Nephron progenitor cell (in vitro differentiated cells): ENCODE measurements at regions not wholly inside any gene's neighbourhood (a gene's known extent, or its start where the extent isn't known, plus 50 kb on each side); places are given as distances from the start of the nearest gene placed in this dataset.

Experiments
- DNase-seq: peaks from one replicate; pipeline ENCODE4 v3.0.0; 2021
- H3K27ac Mint-ChIP-seq: 2 replicates; pipeline ENCODE4 v1.8.0; 2021; ENCODE audit warnings: mild to moderate bottlenecking, moderate library complexity, mixed read lengths
- H3K27me3 Mint-ChIP-seq: 2 replicates; pipeline ENCODE4 v1.8.0; 2021; ENCODE audit warnings: mild to moderate bottlenecking, low read depth, mixed read lengths; ENCODE audit not compliant: poor library complexity
- H3K36me3 Mint-ChIP-seq: 2 replicates; pipeline ENCODE4 v1.8.0; 2021; ENCODE audit warnings: low read depth, mixed read lengths
- H3K4me1 Mint-ChIP-seq: 2 replicates; pipeline ENCODE4 v1.8.0; 2021; ENCODE audit warnings: mixed read lengths
- H3K4me3 Mint-ChIP-seq: 2 replicates; pipeline ENCODE4 v1.8.0; 2021; ENCODE audit warnings: mild to moderate bottlenecking, moderate library complexity, mixed read lengths
- H3K9me3 Mint-ChIP-seq: 2 replicates; pipeline ENCODE4 v1.8.0; 2021; ENCODE audit warnings: mild to moderate bottlenecking, moderate library complexity, mixed read lengths
- TF ChIP-seq, protein P1 (sequence below): fragments of 200-600 bp; sonication (generic); IDR thresholded peaks from 2 replicates; pipeline ENCODE4 v1.5.0; 2021; ENCODE audit warnings: antibody characterized with exemption

DNA sequence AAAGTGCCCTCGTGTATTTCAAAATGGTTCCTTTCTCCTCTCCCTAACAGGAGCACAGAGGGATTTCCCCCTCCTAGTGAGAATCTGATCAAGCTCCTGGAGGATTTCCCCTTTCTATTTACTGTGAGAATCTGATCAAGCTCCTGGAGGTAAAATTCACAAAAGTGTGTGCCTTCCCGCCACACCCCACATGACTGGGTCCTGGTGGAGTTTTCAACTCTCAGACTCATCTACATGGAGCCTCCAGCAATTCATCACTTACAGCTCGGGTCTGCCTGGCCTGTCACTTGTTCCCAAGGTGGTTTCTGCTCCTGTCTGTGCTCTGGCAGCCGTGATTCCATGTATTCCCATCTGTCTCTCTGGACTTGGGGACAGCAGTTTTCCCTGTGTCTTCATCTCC is 590.7 kb downstream of the FBXO15 start:
- no peaks in the 10 kb centered on the region for H3K9me3 Mint-ChIP-seq

DNA sequence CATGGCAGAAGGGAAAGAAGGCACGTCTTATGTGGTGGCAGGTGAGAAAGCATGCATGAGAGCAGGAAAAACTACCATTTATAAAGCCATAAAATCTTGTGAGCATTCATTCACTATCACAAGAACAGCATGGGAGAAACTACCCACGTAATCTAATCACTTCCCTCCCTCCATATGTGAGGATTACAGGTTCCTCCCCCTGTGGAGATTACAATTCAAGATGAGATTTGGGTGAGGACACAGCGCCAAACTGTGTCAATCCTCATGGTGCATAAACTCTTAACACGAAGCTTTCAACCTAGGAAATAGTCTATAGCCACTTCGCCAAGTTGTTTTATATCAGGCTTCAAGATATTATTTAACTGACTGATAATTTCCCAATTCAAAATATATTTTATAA is 595.5 kb downstream of the FBXO15 start:
- Mint-ChIP-seq H3K4me1 (no peaks in the 10 kb centered on the region), H3K4me3 (no peak overlapping the region), H3K27me3 (peaks cover 6% of the 10 kb centered on the region), H3K9me3 (no peaks in the 10 kb centered on the region), H3K36me3 (no peaks in the 10 kb centered on the region), H3K27ac (no peak overlapping the region)
- DNase-seq = no peak
- TF ChIP-seq, protein P1, sequence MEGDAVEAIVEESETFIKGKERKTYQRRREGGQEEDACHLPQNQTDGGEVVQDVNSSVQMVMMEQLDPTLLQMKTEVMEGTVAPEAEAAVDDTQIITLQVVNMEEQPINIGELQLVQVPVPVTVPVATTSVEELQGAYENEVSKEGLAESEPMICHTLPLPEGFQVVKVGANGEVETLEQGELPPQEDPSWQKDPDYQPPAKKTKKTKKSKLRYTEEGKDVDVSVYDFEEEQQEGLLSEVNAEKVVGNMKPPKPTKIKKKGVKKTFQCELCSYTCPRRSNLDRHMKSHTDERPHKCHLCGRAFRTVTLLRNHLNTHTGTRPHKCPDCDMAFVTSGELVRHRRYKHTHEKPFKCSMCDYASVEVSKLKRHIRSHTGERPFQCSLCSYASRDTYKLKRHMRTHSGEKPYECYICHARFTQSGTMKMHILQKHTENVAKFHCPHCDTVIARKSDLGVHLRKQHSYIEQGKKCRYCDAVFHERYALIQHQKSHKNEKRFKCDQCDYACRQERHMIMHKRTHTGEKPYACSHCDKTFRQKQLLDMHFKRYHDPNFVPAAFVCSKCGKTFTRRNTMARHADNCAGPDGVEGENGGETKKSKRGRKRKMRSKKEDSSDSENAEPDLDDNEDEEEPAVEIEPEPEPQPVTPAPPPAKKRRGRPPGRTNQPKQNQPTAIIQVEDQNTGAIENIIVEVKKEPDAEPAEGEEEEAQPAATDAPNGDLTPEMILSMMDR = no peak

More for the DNA sequence above, 590.7 kb downstream of the FBXO15 start:
- H3K4me1 Mint-ChIP-seq = no peaks in the 10 kb centered on the region
- no peaks in the 10 kb centered on the region for H3K36me3 Mint-ChIP-seq
- DNase-seq = no peak
- H3K27ac Mint-ChIP-seq = peak overlapping the region; percentile 6
- TF ChIP-seq, protein P1 = no peak
- peaks cover 10% of the 10 kb centered on the region for H3K27me3 Mint-ChIP-seq
- no peak overlapping the region for H3K4me3 Mint-ChIP-seq

DNA sequence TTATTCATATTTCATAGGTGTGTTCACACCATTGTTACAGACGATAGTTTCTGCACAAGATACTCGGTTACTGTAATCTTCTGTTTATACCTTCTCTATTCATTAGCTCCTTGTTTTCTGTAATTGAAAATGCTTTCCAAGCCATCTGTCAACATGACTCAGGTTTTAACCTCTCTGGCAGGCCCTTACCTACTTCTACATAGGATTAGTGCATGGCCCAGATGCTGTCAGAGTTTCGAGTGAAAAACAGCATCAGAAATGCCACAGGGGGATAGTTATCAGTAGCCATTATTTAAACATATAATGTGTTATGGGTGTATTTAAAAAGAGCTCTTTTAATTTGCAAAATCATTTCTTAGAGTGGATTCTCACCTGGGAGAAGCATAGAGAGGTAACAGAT is 596.4 kb downstream of the FBXO15 start:
- Mint-ChIP-seq H3K4me3 (no peak overlapping the region), H3K27ac (no peak overlapping the region), H3K9me3 (no peaks in the 10 kb centered on the region), H3K4me1 (no peaks in the 10 kb centered on the region), H3K36me3 (no peaks in the 10 kb centered on the region), H3K27me3 (no peaks in the 10 kb centered on the region)
- no peak for DNase-seq
- TF ChIP-seq, protein P1 = no peak

DNA sequence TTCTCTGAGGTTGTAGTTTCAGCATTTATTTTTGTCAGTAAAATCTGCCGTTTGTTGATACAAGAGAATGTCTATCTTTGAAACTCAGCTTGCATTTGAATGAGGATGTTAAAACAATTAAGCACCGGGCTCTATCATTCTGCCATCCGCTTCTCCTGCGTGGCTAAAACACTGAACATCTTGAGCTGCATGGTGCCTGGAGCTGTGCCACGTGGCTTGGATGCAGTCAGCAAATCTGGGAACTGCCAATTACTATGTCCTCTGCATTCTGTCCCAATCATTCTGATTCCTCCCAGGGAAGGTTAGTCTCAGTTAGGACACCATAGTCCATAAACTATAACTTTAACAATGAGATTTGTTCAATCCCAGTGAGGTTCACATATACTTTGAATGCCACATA is 598.4 kb downstream of the FBXO15 start:
- no peak overlapping the region for H3K27ac Mint-ChIP-seq
- TF ChIP-seq, protein P1 = no peak
- no peak overlapping the region for H3K4me3 Mint-ChIP-seq
- H3K27me3 Mint-ChIP-seq = no peaks in the 10 kb centered on the region
- H3K36me3 Mint-ChIP-seq = no peaks in the 10 kb centered on the region
- no peaks in the 10 kb centered on the region for H3K4me1 Mint-ChIP-seq
- no peaks in the 10 kb centered on the region for H3K9me3 Mint-ChIP-seq
- DNase-seq = no peak

DNA sequence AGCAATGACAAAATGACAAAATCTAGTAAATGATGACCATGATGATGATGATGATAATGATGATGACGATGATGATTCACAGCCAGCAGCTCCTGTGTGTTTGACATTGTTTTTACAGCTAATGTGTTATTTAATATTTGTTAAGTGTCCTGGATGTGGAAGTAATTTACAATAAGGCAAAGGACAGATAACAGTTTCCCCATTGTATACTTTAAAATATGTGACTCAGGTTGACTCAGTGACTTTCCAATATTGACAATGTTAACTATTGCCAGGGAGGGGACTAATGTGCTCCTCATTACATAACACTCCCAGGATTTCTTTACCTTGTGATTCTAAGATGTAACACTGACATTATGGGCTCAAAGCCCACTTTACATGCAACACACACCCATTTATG is 602.2 kb downstream of the FBXO15 start:
- H3K9me3 Mint-ChIP-seq = no peaks in the 10 kb centered on the region

DNA sequence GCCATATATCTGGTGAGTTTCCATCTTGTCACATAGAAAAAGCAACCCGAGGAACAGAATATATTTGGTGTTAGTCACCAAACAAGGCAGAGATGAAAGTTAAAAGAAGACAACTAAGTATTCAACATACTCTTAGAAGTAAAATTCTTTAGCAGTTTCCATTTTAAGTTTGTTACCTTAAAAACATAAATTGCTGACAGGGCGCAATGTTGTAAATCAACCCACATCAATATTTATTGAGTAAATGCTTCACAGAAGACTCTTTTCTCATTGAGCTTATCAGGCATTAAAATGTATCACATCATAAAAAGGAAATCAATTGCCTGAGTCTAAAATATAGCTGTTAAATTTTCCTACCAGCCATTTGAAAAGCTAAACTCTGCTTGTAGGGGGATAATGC is 603.0 kb downstream of the FBXO15 start:
- Mint-ChIP-seq H3K27me3 (no peaks in the 10 kb centered on the region), H3K4me3 (no peak overlapping the region)
- no peak for DNase-seq

More for the DNA sequence above, 602.2 kb downstream of the FBXO15 start:
- TF ChIP-seq, protein P1 = no peak
- Mint-ChIP-seq H3K27ac (no peak overlapping the region), H3K36me3 (no peaks in the 10 kb centered on the region), H3K4me1 (no peaks in the 10 kb centered on the region), H3K4me3 (no peak overlapping the region), H3K27me3 (no peaks in the 10 kb centered on the region)
- DNase-seq = no peak

More for the DNA sequence above, 603.0 kb downstream of the FBXO15 start:
- Mint-ChIP-seq H3K27ac (no peak overlapping the region), H3K9me3 (no peaks in the 10 kb centered on the region), H3K36me3 (no peaks in the 10 kb centered on the region), H3K4me1 (no peaks in the 10 kb centered on the region)
- TF ChIP-seq, protein P1 = no peak
